ENCODE measurements at regions not wholly inside any gene's neighbourhood (a gene's known extent, or its start where the extent isn't known, plus 50 kb on each side); places are given as distances from the start of the nearest gene placed in this dataset.

DNA sequence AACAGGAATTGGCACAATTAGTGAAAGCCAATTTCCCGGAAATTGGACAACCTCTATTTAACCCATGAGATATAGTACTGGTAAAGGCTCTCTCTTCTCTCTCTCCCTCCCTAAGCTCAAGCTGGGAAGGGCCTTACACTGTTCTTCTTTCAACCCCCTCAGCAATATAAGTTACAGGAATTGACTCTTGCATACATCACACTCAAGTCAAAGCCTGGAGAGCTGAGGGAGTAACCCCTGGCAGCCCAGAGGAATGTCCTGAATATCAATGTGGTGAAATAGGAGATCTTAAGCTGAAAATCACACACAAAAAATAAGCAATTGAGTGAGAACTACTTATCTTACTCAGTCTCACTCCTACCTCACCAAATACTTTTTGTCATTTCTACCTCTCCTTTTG lies 186.9 kb upstream of the SPOCK3 start:
- Histone ChIP-seq H3K9ac (ENCODE audit: low read length) (no peak overlapping the region), H3K4me1 (ENCODE audit: control insufficient read depth in 1 of 2, insufficient read depth in 2 of 2, low read length in 2 of 2) (no peaks in the 10 kb centered on the region), H4K20me1 (ENCODE audit: insufficient read depth) (no peaks in the 10 kb centered on the region), H2AFZ (ENCODE audit: low read depth, low read length, poor library complexity, severe bottlenecking) (no peak overlapping the region), H3K27ac (ENCODE audit: low read depth, low read length) (no peak overlapping the region), H3K36me3 (ENCODE audit: control insufficient read depth in 1 of 2, insufficient read depth in 2 of 2, low read length in 2 of 2) (no peaks in the 10 kb centered on the region), H3K4me2 (ENCODE audit: low read length) (no peak overlapping the region), H3K4me3 (replicated peaks in 1 of 2; ENCODE audit: low read depth in 1 of 2, low read length in 2 of 2) (no peak overlapping the region), H3K9me3 (ENCODE audit: control insufficient read depth in 1 of 2, insufficient read depth in 1 of 2, low read depth in 1 of 2, low read length in 2 of 2) (no peaks in the 10 kb centered on the region), H3K9me2 (ENCODE audit: insufficient read depth) (no peaks in the 10 kb centered on the region), H3K27me3 (ENCODE audit: insufficient read depth, low read length) (no peaks in the 10 kb centered on the region), H3K79me2 (ENCODE audit: insufficient read depth, low read length) (no peaks in the 10 kb centered on the region)
- intact Hi-C loops (cut with micrococcal nuclease), result no loop called here
- ChIA-PET POLR2A (no interaction called here), RAD21 (ENCODE audit: low non-redundant PET in 1 of 2, low total read pairs in 2 of 2, uncharacterized antibody in 2 of 2, unreplicated experiment in 2 of 2) (no interaction called here), CTCF (no interaction called here)
- DNase-seq (ENCODE audit: low read depth, low spot score), result no peak
- no peak for ATAC-seq
- no TSS peak for BruUV-seq (replicated peaks)
- no peak for TF ChIP-seq TCF7L2 (IDR thresholded peaks at IDR 0.05; ENCODE audit: borderline replicate concordance, extremely low read depth, insufficient read depth, insufficient read length)
- TF ChIP-seq ELF1 (IDR thresholded peaks at IDR 0.05; ENCODE audit: borderline replicate concordance, low read depth), result no peak
- TF ChIP-seq SIN3A (IDR thresholded peaks at IDR 0.05; ENCODE audit: low read depth), result no peak
- TF ChIP-seq POLR2A (IDR thresholded peaks at IDR 0.05; ENCODE audit: borderline replicate concordance, extremely low read depth, insufficient read depth, insufficient read length), result no peak
- no peak for TF ChIP-seq EZH2 (IDR thresholded peaks at IDR 0.05)
- no peak for TF ChIP-seq SP1 (IDR thresholded peaks at IDR 0.05; ENCODE audit: low read depth)
- no peak for TF ChIP-seq JUND (IDR thresholded peaks at IDR 0.05)
- no peak for TF ChIP-seq RAD21 (IDR thresholded peaks at IDR 0.05; ENCODE audit: low read depth)
- no peak for TF ChIP-seq EZH2phosphoT487 (IDR thresholded peaks at IDR 0.05; ENCODE audit: borderline replicate concordance)
- TF ChIP-seq ZNF274 (IDR thresholded peaks at IDR 0.05; ENCODE audit: low read depth, low read length), result no peak
- no peak for TF ChIP-seq CBX3 (IDR thresholded peaks at IDR 0.05; ENCODE audit: low read depth)
- TF ChIP-seq, protein P1, sequence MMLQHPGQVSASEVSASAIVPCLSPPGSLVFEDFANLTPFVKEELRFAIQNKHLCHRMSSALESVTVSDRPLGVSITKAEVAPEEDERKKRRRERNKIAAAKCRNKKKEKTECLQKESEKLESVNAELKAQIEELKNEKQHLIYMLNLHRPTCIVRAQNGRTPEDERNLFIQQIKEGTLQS (IDR thresholded peaks at IDR 0.05), result no peak
- TF ChIP-seq CEBPB (IDR thresholded peaks at IDR 0.05; ENCODE audit: low read depth), result no peak
- TF ChIP-seq, protein P2, sequence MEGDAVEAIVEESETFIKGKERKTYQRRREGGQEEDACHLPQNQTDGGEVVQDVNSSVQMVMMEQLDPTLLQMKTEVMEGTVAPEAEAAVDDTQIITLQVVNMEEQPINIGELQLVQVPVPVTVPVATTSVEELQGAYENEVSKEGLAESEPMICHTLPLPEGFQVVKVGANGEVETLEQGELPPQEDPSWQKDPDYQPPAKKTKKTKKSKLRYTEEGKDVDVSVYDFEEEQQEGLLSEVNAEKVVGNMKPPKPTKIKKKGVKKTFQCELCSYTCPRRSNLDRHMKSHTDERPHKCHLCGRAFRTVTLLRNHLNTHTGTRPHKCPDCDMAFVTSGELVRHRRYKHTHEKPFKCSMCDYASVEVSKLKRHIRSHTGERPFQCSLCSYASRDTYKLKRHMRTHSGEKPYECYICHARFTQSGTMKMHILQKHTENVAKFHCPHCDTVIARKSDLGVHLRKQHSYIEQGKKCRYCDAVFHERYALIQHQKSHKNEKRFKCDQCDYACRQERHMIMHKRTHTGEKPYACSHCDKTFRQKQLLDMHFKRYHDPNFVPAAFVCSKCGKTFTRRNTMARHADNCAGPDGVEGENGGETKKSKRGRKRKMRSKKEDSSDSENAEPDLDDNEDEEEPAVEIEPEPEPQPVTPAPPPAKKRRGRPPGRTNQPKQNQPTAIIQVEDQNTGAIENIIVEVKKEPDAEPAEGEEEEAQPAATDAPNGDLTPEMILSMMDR (IDR thresholded peaks at IDR 0.05 in 2 of 3, conservative IDR thresholded peaks at IDR 0.05 in 1 of 3; ENCODE audit: borderline replicate concordance in 1 of 3, insufficient read depth in 1 of 3, low read depth in 2 of 3, low read length in 2 of 3), result no peak
- TF ChIP-seq, protein P3, sequence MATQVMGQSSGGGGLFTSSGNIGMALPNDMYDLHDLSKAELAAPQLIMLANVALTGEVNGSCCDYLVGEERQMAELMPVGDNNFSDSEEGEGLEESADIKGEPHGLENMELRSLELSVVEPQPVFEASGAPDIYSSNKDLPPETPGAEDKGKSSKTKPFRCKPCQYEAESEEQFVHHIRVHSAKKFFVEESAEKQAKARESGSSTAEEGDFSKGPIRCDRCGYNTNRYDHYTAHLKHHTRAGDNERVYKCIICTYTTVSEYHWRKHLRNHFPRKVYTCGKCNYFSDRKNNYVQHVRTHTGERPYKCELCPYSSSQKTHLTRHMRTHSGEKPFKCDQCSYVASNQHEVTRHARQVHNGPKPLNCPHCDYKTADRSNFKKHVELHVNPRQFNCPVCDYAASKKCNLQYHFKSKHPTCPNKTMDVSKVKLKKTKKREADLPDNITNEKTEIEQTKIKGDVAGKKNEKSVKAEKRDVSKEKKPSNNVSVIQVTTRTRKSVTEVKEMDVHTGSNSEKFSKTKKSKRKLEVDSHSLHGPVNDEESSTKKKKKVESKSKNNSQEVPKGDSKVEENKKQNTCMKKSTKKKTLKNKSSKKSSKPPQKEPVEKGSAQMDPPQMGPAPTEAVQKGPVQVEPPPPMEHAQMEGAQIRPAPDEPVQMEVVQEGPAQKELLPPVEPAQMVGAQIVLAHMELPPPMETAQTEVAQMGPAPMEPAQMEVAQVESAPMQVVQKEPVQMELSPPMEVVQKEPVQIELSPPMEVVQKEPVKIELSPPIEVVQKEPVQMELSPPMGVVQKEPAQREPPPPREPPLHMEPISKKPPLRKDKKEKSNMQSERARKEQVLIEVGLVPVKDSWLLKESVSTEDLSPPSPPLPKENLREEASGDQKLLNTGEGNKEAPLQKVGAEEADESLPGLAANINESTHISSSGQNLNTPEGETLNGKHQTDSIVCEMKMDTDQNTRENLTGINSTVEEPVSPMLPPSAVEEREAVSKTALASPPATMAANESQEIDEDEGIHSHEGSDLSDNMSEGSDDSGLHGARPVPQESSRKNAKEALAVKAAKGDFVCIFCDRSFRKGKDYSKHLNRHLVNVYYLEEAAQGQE (IDR thresholded peaks at IDR 0.05; ENCODE audit: low read depth), result no peak
- TF ChIP-seq, protein P4, sequence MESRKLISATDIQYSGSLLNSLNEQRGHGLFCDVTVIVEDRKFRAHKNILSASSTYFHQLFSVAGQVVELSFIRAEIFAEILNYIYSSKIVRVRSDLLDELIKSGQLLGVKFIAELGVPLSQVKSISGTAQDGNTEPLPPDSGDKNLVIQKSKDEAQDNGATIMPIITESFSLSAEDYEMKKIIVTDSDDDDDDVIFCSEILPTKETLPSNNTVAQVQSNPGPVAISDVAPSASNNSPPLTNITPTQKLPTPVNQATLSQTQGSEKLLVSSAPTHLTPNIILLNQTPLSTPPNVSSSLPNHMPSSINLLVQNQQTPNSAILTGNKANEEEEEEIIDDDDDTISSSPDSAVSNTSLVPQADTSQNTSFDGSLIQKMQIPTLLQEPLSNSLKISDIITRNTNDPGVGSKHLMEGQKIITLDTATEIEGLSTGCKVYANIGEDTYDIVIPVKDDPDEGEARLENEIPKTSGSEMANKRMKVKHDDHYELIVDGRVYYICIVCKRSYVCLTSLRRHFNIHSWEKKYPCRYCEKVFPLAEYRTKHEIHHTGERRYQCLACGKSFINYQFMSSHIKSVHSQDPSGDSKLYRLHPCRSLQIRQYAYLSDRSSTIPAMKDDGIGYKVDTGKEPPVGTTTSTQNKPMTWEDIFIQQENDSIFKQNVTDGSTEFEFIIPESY (IDR thresholded peaks at IDR 0.05; ENCODE audit: extremely low read depth, insufficient replicate concordance, low read length), result no peak
- no peak for TF ChIP-seq YY1 (IDR thresholded peaks at IDR 0.05; ENCODE audit: extremely low read depth, insufficient replicate concordance, low read depth, low read length)

All from HCT116 (cell line).